ENCODE measurements at regions not wholly inside any gene's neighbourhood (a gene's known extent, or its start where the extent isn't known, plus 50 kb on each side); places are given as distances from the start of the nearest gene placed in this dataset.

DNA sequence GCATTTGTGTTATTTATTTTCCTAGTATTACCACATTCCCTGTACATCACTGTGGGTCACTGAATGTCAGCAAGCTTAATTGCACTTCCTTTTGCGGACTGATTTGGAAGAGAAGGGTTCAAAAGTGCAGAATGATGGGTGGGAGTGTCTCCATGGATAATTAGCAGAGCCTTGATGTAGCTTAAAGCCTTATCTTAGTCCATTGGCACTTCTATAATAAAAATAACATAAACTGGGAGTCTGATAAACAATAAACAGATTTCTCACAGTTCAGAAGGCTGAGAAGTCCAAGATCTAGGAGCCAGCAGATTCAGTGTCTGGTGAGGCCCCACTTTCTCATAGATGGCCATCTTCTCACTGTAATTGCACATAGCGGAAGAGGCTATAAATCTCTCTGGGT lies 501.1 kb upstream of the POU3F2 start:
- TF ChIP-seq, protein P1, sequence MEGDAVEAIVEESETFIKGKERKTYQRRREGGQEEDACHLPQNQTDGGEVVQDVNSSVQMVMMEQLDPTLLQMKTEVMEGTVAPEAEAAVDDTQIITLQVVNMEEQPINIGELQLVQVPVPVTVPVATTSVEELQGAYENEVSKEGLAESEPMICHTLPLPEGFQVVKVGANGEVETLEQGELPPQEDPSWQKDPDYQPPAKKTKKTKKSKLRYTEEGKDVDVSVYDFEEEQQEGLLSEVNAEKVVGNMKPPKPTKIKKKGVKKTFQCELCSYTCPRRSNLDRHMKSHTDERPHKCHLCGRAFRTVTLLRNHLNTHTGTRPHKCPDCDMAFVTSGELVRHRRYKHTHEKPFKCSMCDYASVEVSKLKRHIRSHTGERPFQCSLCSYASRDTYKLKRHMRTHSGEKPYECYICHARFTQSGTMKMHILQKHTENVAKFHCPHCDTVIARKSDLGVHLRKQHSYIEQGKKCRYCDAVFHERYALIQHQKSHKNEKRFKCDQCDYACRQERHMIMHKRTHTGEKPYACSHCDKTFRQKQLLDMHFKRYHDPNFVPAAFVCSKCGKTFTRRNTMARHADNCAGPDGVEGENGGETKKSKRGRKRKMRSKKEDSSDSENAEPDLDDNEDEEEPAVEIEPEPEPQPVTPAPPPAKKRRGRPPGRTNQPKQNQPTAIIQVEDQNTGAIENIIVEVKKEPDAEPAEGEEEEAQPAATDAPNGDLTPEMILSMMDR (IDR thresholded peaks at IDR 0.05) = no peak
- TF ChIP-seq EZH2 (IDR thresholded peaks at IDR 0.05) (no peak), EZH2phosphoT487 (IDR thresholded peaks at IDR 0.05) (no peak)

Measured in neural progenitor cell (in vitro differentiated cells).